Endothelial cell of umbilical vein (primary cell): ENCODE measurements at regions not wholly inside any gene's neighbourhood (a gene's known extent, or its start where the extent isn't known, plus 50 kb on each side); places are given as distances from the start of the nearest gene placed in this dataset.

ENCODE experiments used
- BruUV-seq: library from RNA; stranded (reverse); fragments of 400-500 nt; replicated peaks from 2 replicates; lab custom pipeline; 2021; lab: Mats Ljungman, UMichigan
- CTCF ChIA-PET: fragments of 300-600, 350-600 bp; sonication (Branson Sonifier 250); formaldehyde crosslinking; loops from one replicate; lab custom pipeline; 2021; ENCODE audit warnings: antibody characterized with exemption, inconsistent platforms; lab: Charles Lee
- POLR2A ChIA-PET: fragments of 300-600, 350-600 bp; sonication (Branson Sonifier 250); formaldehyde crosslinking; loops from one replicate; lab custom pipeline; 2021; ENCODE audit warnings: antibody characterized with exemption, inconsistent platforms; lab: Charles Lee
- DNase-seq: peaks from one replicate; pipeline ENCODE4 v3.0.0-alpha.2; 2011; ENCODE audit warnings: low read depth, low spot score
- FAIRE-seq: peaks from 2 replicates; lab custom pipeline; 2011; peaks lifted over from hg19 to GRCh38; lab: Jason Lieb, UNC
- H2AFZ ChIP-seq: 2 replicates; pipeline ENCODE4 v1.6.0; 2012; ENCODE audit warnings: low read depth, low read length, control low read depth, inconsistent platforms
- H3K27ac ChIP-seq: 2 replicates; pipeline ENCODE4 v1.5.1; 2011; ENCODE audit warnings: low read depth, mild to moderate bottlenecking, control low read depth, low read length, moderate library complexity; ENCODE audit not compliant: insufficient read depth
- H3K27me3 ChIP-seq, 2 experiments: 2 replicates each; pipeline versions ENCODE4 v1.6.0 to v1.6.1; 2011; ENCODE audit warnings: low read length in 2 of 2, mixed read lengths in 1 of 2; ENCODE audit not compliant: control insufficient read depth in 2 of 2, insufficient read depth in 2 of 2
- H3K36me3 ChIP-seq, 2 experiments: 2 replicates in 1 of 2; 3 replicates in 1 of 2; pipeline ENCODE4 v1.5.1; 2011; ENCODE audit warnings: low read length in 2 of 2, mild to moderate bottlenecking in 1 of 2, moderate library complexity in 1 of 2; ENCODE audit not compliant: control insufficient read depth in 2 of 2, insufficient read depth in 2 of 2; ENCODE audit errors: extremely low read depth in 1 of 2
- H3K4me1 ChIP-seq: 3 replicates; pipeline ENCODE4 v1.5.1; 2011; ENCODE audit warnings: mild to moderate bottlenecking, low read length; ENCODE audit not compliant: control insufficient read depth, insufficient read depth; ENCODE audit errors: extremely low read depth
- H3K4me2 ChIP-seq: 2 replicates; pipeline ENCODE4 v1.6.1; 2011; ENCODE audit warnings: low read length, control low read depth, mixed read lengths; ENCODE audit not compliant: insufficient read depth
- H3K4me3 ChIP-seq, 3 experiments: fragments of 200-600 bp in 1 of 3; sonication (generic), shearing (Covaris generic) in 1 of 3; replicated peaks in 1 of 3; 2 replicates each; pipeline ENCODE4 v1.5.1; 2011 to 2016; ENCODE audit warnings: control low read depth in 3 of 3, low read length in 3 of 3, mild to moderate bottlenecking in 2 of 3, inconsistent platforms in 1 of 3, low read depth in 1 of 3, moderate library complexity in 1 of 3; ENCODE audit not compliant: insufficient read depth in 1 of 3
- H3K79me2 ChIP-seq: 2 replicates; pipeline ENCODE4 v1.6.0; 2012; ENCODE audit warnings: low read length, inconsistent platforms; ENCODE audit not compliant: control insufficient read depth, insufficient read depth
- H3K9ac ChIP-seq: replicated peaks from 2 replicates; pipeline ENCODE3; 2011; ENCODE audit warnings: low read length, control low read depth; ENCODE audit not compliant: insufficient read depth; ENCODE audit errors: extremely low read depth
- H3K9me1 ChIP-seq: replicated peaks from 3 replicates; pipeline ENCODE4 v1.6.0; 2011; ENCODE audit warnings: mild to moderate bottlenecking, low read length; ENCODE audit not compliant: control insufficient read depth, insufficient read depth; ENCODE audit errors: extremely low read depth
- H3K9me3 ChIP-seq: replicated peaks from 2 replicates; pipeline ENCODE4 v1.5.1; 2012; ENCODE audit warnings: low read length, inconsistent platforms; ENCODE audit not compliant: control insufficient read depth, insufficient read depth
- H4K20me1 ChIP-seq: replicated peaks from 2 replicates; pipeline ENCODE3; 2011; ENCODE audit warnings: mild to moderate bottlenecking, low read length; ENCODE audit not compliant: control insufficient read depth, insufficient read depth; ENCODE audit errors: extremely low read depth
- EZH2 ChIP-seq: IDR thresholded peaks from 2 replicates; pipeline ENCODE4 v1.6.1; 2012; ENCODE audit warnings: borderline replicate concordance, low read depth, mild to moderate bottlenecking, moderate library complexity, low read length, inconsistent platforms; ENCODE audit not compliant: severe bottlenecking
- FOS ChIP-seq: IDR thresholded peaks from 2 replicates; pipeline ENCODE4 v1.6.1; 2011; ENCODE audit warnings: mild to moderate bottlenecking, low read length, moderate library complexity, borderline replicate concordance; ENCODE audit not compliant: insufficient read depth
- GATA2 ChIP-seq: IDR thresholded peaks from 2 replicates; pipeline ENCODE4 v1.7.0; 2011; ENCODE audit warnings: low read depth, mild to moderate bottlenecking, moderate library complexity, mixed read lengths, low read length; ENCODE audit not compliant: insufficient read length, insufficient read depth
- JUN ChIP-seq: IDR thresholded peaks from 2 replicates; pipeline ENCODE4 v1.6.1; 2011; ENCODE audit warnings: borderline replicate concordance, low read depth; ENCODE audit not compliant: insufficient read length, insufficient read depth
- MYC ChIP-seq: IDR thresholded peaks from one replicate; pipeline ENCODE4 v1.6.1; 2011; ENCODE audit warnings: mild to moderate bottlenecking, low read depth, low read length
- POLR2A ChIP-seq: IDR thresholded peaks from 2 replicates; pipeline ENCODE4 v1.6.1; 2012; ENCODE audit warnings: low read depth, mild to moderate bottlenecking, control low read depth, low read length
- POLR2AphosphoS5 ChIP-seq: IDR thresholded peaks from 2 replicates; pipeline ENCODE4 v1.6.1; 2012; ENCODE audit warnings: low read depth, mild to moderate bottlenecking, control low read depth, low read length, moderate library complexity; ENCODE audit not compliant: insufficient read depth
- dilution Hi-C: fragments of 300-500 bp; cut with MboI; formaldehyde crosslinking; loops from one replicate; pipeline ENCODE4 v1.15.0; 2019; ENCODE audit warnings: low sequenced_read_pairs; ENCODE audit not compliant: extremely low pct_ligation_motif_present
- intact Hi-C: fragments of 100-400 bp; cut with micrococcal nuclease; formaldehyde crosslinking; loops from one replicate; pipeline ENCODE4 v1.10.0; 2022
- TF ChIP-seq, protein P1 (sequence below): IDR thresholded peaks from 2 replicates; pipeline ENCODE4 v1.6.1; 2011; ENCODE audit not compliant: insufficient read depth, insufficient read length
- TF ChIP-seq, protein P2 (sequence below), 2 donors: IDR thresholded peaks; 1 replicate in 1 of 2; 2 replicates in 1 of 2; pipeline ENCODE4 v1.5.1; 2011; ENCODE audit warnings: low read length in 2 of 2, mild to moderate bottlenecking in 2 of 2, moderate library complexity in 2 of 2, control low read depth in 1 of 2, inconsistent platforms in 1 of 2, low read depth in 1 of 2; ENCODE audit not compliant: insufficient read depth in 1 of 2; ENCODE audit errors: extremely low read depth in 1 of 2

GRCh38 chr10:130915065-130915464 lies 396.5 kb downstream of the TCERG1L start:
- POLR2A ChIA-PET: no interaction called here
- FAIRE-seq: no peak

GRCh38 chr10:130921461-130921860 lies 390.1 kb downstream of the TCERG1L start:
- H3K9ac ChIP-seq: no peak overlapping the region
- FAIRE-seq: no peak
- no peaks in the 10 kb centered on the region for H3K4me1 ChIP-seq
- CTCF ChIA-PET: no interaction called here
- TF ChIP-seq GATA2 (no peak), EZH2 (no peak), POLR2AphosphoS5 (no peak), JUN (no peak), FOS (no peak), MYC (no peak), POLR2A (no peak)
- TF ChIP-seq, protein P1, sequence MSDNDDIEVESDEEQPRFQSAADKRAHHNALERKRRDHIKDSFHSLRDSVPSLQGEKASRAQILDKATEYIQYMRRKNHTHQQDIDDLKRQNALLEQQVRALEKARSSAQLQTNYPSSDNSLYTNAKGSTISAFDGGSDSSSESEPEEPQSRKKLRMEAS: no peak
- TF ChIP-seq, protein P2, sequence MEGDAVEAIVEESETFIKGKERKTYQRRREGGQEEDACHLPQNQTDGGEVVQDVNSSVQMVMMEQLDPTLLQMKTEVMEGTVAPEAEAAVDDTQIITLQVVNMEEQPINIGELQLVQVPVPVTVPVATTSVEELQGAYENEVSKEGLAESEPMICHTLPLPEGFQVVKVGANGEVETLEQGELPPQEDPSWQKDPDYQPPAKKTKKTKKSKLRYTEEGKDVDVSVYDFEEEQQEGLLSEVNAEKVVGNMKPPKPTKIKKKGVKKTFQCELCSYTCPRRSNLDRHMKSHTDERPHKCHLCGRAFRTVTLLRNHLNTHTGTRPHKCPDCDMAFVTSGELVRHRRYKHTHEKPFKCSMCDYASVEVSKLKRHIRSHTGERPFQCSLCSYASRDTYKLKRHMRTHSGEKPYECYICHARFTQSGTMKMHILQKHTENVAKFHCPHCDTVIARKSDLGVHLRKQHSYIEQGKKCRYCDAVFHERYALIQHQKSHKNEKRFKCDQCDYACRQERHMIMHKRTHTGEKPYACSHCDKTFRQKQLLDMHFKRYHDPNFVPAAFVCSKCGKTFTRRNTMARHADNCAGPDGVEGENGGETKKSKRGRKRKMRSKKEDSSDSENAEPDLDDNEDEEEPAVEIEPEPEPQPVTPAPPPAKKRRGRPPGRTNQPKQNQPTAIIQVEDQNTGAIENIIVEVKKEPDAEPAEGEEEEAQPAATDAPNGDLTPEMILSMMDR (IDR thresholded peaks at IDR 0.05; ENCODE audit: extremely low read depth in 1 of 2, insufficient read depth in 1 of 2, low read depth in 1 of 2, low read length in 2 of 2): no peak
- dilution Hi-C loops: no loop called here
- H3K4me2 ChIP-seq: no peak overlapping the region
- peaks cover 3% of the 10 kb centered on the region for H3K9me3 ChIP-seq
- H3K27me3 ChIP-seq: no peaks in the 10 kb centered on the region
- no peak for DNase-seq
- no peak overlapping the region for H2AFZ ChIP-seq
- H3K27ac ChIP-seq: no peak overlapping the region
- POLR2A ChIA-PET: no interaction called here
- H3K36me3 ChIP-seq: no peaks in the 10 kb centered on the region
- no peaks in the 10 kb centered on the region for H4K20me1 ChIP-seq
- no peak overlapping the region for H3K4me3 ChIP-seq
- H3K79me2 ChIP-seq: no peaks in the 10 kb centered on the region
- no peaks in the 10 kb centered on the region for H3K9me1 ChIP-seq
- BruUV-seq: no TSS peak
- intact Hi-C loops: no loop called here

More at GRCh38 chr10:130915065-130915464, 396.5 kb downstream of the TCERG1L start:
- intact Hi-C loops: no loop called here
- Histone ChIP-seq H3K4me3 (no peak overlapping the region), H3K36me3 (no peaks in the 10 kb centered on the region), H3K4me2 (no peak overlapping the region), H3K9ac (no peak overlapping the region), H3K9me1 (no peaks in the 10 kb centered on the region), H3K4me1 (no peaks in the 10 kb centered on the region), H4K20me1 (no peaks in the 10 kb centered on the region), H3K27me3 (no peaks in the 10 kb centered on the region), H2AFZ (no peak overlapping the region), H3K27ac (no peak overlapping the region), H3K79me2 (no peaks in the 10 kb centered on the region), H3K9me3 (peaks cover 2% of the 10 kb centered on the region)
- CTCF ChIA-PET: no interaction called here
- TF ChIP-seq JUN: no peak
- no peak for TF ChIP-seq GATA2
- TF ChIP-seq FOS: no peak
- dilution Hi-C loops: no loop called here
- DNase-seq: no peak
- BruUV-seq: no TSS peak
